GM19025 (cell line): ENCODE measurements at regions not wholly inside any gene's neighbourhood (a gene's known extent, or its start where the extent isn't known, plus 50 kb on each side); places are given as distances from the start of the nearest gene placed in this dataset.
"Not testable (repeated sequence)": the region's sequence is repeated elsewhere in the genome, so short reads cannot be mapped to it uniquely, and the experiment has no call there.

Source experiments
- ATAC-seq: cut with Tn5 transposase; IDR thresholded peaks from one replicate; pipeline ENCODE4 v1.9.1; 2021; ENCODE audit warnings: mild to moderate bottlenecking, low read depth, moderate library complexity; ENCODE audit not compliant: unreplicated experiment

DNA sequence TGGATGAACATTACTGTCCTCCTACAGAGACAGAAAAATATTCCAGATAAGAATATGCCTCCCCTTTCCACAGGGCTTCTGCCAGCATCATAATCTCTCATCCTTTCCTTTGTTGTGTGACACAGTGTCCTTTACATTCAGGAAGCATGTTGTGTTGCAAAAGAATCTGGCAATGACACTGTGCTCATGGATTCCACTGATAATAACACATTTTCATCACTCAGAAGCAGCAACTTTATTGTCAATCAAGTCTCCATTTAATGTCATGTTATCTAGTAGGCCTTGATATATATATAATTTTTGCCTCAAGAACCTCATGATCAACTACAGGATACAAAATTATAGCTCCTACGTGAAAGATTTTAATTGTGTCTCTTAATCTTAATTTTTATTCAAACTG lies 833.9 kb downstream of the FSTL5 start:
- no peak for ATAC-seq

- no peak for ATAC-seq
Observed at GRCh38 chr4:161321706-161322105, 842.1 kb downstream of the FSTL5 start.

GRCh38 chr4:161320377-161320776 lies 843.4 kb downstream of the FSTL5 start:
- ATAC-seq = peak; percentile 68

DNA sequence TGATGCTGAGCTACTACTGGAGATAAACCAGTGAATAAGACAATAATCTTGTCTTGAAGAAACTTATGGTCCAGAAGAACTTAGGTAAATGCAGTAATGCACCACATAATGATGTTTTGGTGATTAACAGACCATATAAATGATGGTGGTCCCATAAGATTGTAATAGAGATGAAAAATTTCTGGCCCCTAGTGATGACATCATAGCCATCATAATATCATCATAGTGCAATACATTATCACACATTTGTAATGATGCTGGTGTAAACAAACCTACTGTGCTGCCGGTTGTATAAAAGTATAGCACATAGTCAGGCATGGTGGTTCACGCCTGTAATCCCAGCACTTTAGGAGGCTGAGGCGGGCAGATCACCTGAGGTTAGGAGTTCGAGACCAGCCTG lies 846.8 kb downstream of the FSTL5 start:
- no peak for ATAC-seq

- no peak for ATAC-seq
Observed at GRCh38 chr4:161314371-161314770, 849.4 kb downstream of the FSTL5 start.

DNA sequence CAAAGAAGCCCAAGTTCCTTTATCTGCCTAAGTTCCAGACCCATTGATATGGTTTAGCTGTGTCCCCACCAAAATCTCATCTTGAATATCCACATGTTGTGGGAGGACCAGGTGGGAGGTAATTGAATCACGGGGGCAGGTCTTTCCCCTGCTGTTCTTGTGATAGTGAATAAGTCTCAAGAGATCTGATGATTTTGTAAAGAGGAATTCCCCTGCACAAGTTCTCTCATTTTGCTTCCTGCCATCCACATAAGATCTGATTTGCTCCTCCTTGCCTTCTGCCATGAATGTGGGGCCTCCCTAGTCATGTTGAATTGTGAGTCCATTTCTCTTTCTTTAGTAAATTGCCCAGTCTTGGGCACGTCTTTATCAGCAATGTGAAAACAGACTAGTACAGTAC lies 860.2 kb downstream of the FSTL5 start:
- no peak for ATAC-seq

DNA sequence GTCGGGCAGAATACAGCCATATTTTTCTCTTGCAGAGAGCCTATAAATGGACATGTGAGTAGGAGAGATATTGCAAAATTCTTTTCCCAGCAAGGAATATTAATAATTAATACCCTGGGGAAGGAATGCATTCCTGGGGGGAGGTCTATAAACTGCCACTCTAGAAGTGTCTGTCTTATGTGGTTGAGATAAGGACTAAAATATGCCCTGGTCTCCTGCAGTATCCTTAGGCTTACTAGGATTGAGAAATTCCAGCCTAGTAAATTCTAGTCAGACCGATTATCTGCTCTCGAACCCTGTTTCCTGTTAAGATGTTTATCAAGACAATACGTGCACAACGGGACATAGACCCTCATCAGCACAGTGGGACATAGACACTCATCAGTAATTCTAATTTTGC lies 872.6 kb downstream of the FSTL5 start:
- ATAC-seq = no peak

DNA sequence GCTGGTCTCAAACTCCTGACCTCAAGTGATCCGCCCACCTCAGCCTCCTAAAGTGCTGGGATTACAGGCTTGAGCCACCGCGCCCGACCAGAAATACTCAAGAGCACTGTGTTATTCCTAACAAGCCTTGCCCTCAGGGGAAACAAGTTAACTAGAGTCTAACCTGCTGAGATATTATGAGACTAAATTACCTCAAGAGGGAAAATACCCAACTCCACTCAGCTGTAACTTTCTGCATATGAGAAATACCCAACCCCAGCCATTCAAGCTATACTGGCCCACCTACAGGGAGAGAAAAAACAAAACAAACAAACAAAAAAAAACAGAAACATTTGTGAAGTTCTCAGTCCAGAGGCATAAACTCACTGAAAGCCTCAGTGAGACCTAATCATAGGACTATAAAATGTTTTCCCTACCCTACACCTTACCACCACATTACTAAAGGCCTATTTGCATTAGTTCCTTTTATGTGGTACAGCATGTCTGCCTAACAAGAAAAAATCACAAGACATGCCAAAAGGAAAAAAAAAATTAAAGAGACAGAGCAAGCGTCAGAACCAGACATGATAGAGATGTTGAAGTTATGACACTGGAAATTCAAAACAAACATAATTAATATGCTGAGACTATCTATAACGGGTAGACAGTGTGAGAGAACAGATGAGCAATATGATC lies 876.0 kb downstream of the FSTL5 start:
- ATAC-seq = peak; percentile 76

- no peak for ATAC-seq
Observed at GRCh38 chr4:161285461-161285860, 878.3 kb downstream of the FSTL5 start.

DNA sequence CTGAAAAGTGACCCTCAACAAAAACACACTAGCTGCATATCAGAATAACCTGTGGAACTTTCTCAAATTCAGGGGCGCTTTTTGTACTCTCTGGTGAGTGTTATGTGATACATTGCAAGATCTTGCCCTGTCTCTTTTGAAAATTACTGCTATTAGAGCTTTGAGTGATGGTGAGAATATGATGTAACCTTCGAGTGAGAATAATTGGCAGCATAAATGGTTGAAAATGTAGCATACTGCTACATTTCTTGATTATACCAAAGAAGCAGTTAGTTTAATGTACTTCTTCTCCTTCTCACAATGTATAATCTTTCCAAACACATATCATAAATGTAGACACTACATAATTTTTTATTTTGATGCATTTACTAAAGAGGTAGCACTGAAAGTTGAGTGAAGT lies 882.9 kb downstream of the FSTL5 start:
- ATAC-seq = no peak

DNA sequence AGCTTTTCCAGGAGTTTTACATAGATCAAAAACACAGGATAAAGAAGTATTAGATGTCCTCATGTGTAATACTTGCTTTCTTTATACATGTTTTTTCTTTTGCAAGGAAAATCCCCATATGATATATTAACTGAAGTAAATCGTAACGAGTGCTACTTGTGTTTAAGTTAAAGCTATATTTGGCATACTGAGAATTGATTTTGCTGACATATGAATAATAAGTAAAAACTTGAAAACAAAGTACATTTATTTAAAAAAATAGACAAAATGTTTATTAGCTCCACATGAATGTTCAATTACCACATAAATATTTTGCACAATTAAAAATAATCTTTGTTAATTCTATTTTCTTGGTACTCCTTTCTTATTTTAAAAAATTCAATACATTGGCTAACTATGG lies 884.7 kb downstream of the FSTL5 start:
- no peak for ATAC-seq

DNA sequence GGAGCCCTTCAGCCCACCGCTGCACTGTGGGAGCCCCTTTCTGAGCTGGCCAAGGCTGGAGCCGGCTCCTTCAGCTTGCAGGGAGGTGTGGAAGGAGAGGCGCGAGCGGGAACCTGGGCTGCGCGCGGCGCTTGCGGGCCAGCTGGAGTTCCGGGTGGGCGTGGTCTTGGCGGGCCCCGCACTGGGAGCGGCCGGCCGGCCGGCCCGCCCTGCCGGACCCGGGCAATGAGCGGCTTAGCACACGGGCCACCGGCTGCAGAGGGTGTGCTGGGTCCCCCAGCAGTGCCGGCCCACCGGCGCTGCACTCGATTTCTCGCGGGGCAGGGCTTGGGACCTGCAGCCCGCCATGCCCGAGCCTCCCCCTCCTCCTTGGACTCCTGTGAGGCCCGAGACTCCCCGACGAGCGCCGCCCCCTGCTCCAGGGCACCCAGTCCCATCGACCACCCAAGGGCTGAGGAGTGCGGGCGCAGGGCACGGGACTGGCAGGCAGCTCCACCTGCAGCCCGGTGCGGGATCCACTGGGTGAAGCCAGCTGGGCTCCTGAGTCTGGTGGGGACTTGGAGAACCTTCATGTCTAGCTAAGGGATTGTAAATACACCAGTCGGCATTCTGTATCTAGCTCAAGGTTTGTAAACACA lies 886.5 kb downstream of the FSTL5 start:
- ATAC-seq = not testable (repeated sequence)

GRCh38 chr4:161273607-161274006 lies 890.2 kb downstream of the FSTL5 start:
- ATAC-seq = no peak

DNA sequence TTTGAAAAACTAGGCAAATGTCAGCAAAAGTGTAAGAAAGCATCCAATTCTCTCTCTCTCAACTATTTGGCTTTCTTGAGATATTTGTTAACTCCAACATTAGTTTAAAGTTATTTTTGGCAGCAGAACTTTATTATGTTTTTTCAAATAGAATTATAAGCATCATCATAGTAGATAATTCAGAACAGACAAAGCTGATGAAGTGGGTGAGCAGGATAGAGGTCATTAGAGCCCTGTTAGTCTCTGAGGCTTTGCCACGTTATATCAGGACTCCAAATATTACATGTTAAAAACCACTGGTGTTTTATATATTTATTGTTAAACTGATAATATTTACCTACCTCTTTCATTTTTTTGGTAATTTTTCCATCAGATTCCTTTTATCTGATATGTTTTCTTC lies 903.0 kb downstream of the FSTL5 start:
- no peak for ATAC-seq

GRCh38 chr4:161256716-161257115 lies 907.1 kb downstream of the FSTL5 start:
- ATAC-seq = no peak

GRCh38 chr4:161256172-161256571 lies 907.6 kb downstream of the FSTL5 start:
- no peak for ATAC-seq

GRCh38 chr4:161254375-161254774 lies 909.4 kb downstream of the FSTL5 start:
- no peak for ATAC-seq

GRCh38 chr4:161252520-161253141 lies 911.2 kb downstream of the FSTL5 start:
- ATAC-seq = peak; percentile 69

DNA sequence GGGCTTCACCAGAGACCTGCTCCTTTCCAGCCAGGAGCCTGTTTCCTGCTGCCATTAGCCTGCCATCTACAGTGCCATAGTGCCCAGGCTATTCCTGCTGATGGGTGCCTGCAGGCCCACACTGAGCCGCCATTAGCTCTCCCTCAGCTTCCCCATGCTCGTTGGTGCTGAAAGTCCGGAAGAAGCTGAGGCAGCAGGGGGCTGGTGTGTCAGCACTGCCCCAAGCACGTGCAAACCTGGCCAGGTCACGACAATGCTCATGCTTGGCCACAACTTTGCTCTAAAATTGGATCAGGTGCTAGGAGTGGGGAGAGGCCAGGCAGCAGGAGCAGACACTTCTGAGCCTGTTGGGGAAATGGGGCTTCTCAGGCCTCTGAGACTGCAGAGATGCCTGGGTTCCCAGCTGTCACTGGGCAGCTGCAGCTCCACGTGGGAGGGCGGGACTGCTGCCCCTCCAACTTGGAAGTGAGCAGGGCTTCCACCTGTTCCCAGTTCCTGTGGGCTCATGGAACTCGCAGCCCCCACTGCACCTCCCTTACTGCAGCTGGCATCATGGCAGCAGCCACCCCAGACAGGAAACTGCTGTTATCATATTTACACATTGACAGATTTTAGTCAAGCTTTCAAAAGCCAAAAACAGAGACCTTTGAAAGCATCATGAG lies 913.9 kb downstream of the FSTL5 start:
- no peak for ATAC-seq

DNA sequence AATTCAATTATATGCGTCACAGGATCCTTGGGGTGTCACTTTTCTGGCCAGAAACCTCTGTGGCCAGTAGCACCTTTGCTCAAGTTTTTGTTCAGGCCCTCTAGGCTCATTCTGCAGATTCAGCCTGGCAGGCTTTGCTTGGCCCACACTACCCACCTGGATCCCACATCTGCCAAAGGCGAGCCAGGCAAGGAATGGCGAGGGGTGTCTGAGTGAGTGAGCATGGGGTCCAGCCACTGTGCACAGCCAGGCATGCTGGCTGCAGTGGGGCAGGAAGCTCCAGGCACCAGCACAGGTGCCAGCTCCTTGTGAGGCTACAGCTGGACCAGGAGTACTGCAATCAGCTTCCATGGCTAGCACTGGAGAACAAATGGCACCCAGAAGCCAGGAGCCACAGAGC lies 914.9 kb downstream of the FSTL5 start:
- no peak for ATAC-seq

GRCh38 chr4:161247831-161248230 lies 916.0 kb downstream of the FSTL5 start:
- ATAC-seq = no peak
